Nephron progenitor cell (in vitro differentiated cells): ENCODE measurements at regions not wholly inside any gene's neighbourhood (a gene's known extent, or its start where the extent isn't known, plus 50 kb on each side); places are given as distances from the start of the nearest gene placed in this dataset.

ENCODE experiments used
- DNase-seq: peaks from one replicate; pipeline ENCODE4 v3.0.0; 2021
- H3K27ac Mint-ChIP-seq: 2 replicates; pipeline ENCODE4 v1.8.0; 2021; ENCODE audit warnings: mild to moderate bottlenecking, moderate library complexity, mixed read lengths
- H3K27me3 Mint-ChIP-seq: 2 replicates; pipeline ENCODE4 v1.8.0; 2021; ENCODE audit warnings: mild to moderate bottlenecking, low read depth, mixed read lengths; ENCODE audit not compliant: poor library complexity
- H3K36me3 Mint-ChIP-seq: 2 replicates; pipeline ENCODE4 v1.8.0; 2021; ENCODE audit warnings: low read depth, mixed read lengths
- H3K4me1 Mint-ChIP-seq: 2 replicates; pipeline ENCODE4 v1.8.0; 2021; ENCODE audit warnings: mixed read lengths
- H3K4me3 Mint-ChIP-seq: 2 replicates; pipeline ENCODE4 v1.8.0; 2021; ENCODE audit warnings: mild to moderate bottlenecking, moderate library complexity, mixed read lengths
- H3K9me3 Mint-ChIP-seq: 2 replicates; pipeline ENCODE4 v1.8.0; 2021; ENCODE audit warnings: mild to moderate bottlenecking, moderate library complexity, mixed read lengths
- TF ChIP-seq, protein P1 (sequence below): fragments of 200-600 bp; sonication (generic); IDR thresholded peaks from 2 replicates; pipeline ENCODE4 v1.5.0; 2021; ENCODE audit warnings: antibody characterized with exemption

DNA sequence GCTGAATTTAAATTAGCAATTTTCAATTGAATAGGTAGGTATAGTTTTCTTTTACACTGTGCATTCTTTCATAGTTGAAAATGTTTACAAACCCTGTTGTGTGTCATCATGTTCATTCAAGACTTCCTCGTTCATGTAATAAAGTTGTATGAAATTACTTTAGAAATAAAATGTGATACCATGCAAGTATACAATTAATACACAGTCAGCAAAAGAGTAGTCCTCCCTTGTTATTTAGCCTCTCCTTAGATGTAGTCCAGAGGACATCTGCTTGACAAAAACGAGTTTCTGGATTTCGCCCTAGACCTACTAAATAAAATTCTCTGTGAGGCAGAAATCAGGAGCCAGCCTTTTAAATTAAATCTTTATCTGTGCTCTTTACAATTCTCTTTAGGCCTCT, 231.6 kb downstream of the CXXC4 start:
- Mint-ChIP-seq H3K4me3 (no peak overlapping the region), H3K9me3 (no peaks in the 10 kb centered on the region), H3K27ac (no peak overlapping the region), H3K36me3 (no peaks in the 10 kb centered on the region), H3K4me1 (no peaks in the 10 kb centered on the region), H3K27me3 (no peaks in the 10 kb centered on the region)
- TF ChIP-seq, protein P1, sequence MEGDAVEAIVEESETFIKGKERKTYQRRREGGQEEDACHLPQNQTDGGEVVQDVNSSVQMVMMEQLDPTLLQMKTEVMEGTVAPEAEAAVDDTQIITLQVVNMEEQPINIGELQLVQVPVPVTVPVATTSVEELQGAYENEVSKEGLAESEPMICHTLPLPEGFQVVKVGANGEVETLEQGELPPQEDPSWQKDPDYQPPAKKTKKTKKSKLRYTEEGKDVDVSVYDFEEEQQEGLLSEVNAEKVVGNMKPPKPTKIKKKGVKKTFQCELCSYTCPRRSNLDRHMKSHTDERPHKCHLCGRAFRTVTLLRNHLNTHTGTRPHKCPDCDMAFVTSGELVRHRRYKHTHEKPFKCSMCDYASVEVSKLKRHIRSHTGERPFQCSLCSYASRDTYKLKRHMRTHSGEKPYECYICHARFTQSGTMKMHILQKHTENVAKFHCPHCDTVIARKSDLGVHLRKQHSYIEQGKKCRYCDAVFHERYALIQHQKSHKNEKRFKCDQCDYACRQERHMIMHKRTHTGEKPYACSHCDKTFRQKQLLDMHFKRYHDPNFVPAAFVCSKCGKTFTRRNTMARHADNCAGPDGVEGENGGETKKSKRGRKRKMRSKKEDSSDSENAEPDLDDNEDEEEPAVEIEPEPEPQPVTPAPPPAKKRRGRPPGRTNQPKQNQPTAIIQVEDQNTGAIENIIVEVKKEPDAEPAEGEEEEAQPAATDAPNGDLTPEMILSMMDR = no peak
- no peak for DNase-seq

DNA sequence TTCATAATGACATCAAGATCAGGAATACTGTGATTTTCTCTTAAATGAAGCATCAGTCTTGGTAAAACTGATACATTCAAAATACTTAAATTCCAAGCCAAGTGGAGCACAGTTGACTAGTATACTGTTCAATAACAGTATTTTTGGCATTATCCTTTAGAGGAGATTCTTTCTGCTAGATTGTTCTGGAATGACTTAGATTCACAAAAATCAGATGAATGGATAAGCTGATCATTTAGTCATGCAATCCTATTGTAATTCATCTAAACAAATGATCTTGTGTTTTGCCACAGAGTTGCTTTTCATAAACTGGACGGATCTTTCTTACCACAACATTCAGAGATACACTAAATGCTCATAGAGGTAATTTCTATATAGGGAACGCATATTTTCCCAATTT, 232.0 kb downstream of the CXXC4 start:
- Mint-ChIP-seq H3K4me1 (no peaks in the 10 kb centered on the region), H3K27me3 (peaks cover 2% of the 10 kb centered on the region), H3K36me3 (no peaks in the 10 kb centered on the region), H3K9me3 (no peaks in the 10 kb centered on the region), H3K27ac (no peak overlapping the region), H3K4me3 (no peak overlapping the region)
- DNase-seq = no peak
- TF ChIP-seq, protein P1 = no peak

DNA sequence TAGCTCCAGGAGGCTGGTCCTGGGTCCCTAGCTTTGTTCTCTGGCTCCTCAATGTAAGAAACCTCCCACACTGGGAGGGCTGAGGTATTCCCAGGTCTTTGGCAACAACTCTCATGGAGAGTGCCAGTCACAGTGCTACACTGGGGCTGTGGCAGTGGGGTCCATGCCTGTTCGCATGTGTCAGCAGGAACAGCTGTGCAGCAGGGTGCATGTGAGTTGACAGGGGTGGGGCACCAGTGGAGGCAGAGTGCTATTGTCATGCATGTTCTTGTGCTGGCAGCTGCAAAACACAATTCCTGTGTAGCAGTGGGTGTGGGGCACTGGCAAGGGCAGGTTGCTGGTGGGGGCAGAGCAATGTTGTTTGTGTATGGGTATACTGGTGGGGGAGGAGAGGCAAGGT, 246.0 kb downstream of the CXXC4 start:
- DNase-seq = no peak
- Mint-ChIP-seq H3K9me3 (peaks cover 38% of the 10 kb centered on the region), H3K27ac (peak overlapping the region; percentile 8), H3K27me3 (peaks cover 7% of the 10 kb centered on the region), H3K4me1 (no peaks in the 10 kb centered on the region), H3K36me3 (no peaks in the 10 kb centered on the region), H3K4me3 (no peak overlapping the region)
- TF ChIP-seq, protein P1 = no peak

DNA sequence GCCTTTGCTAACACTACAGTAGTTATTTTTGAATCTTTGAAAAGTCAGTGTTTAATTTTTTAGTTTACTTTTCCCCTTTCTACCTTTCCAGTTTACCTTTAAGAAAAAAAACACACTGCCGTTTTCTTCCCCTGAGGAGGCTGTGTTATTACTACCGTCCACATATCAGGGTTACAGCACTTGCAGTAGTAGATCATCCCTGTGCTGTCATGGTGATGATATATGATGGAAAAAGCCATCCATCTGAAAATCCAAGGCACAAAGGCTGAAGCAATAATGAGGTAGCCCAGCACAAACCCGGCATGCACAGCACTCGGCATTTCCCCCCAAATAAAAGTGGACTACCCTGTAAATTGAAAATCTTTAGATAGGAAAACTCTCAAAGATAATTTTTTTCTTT, 258.7 kb downstream of the CXXC4 start:
- H3K4me1 Mint-ChIP-seq = peaks cover 24% of the 10 kb centered on the region
- no peak overlapping the region for H3K27ac Mint-ChIP-seq
- no peaks in the 10 kb centered on the region for H3K9me3 Mint-ChIP-seq
- peak; percentile 6 for DNase-seq
- no peak overlapping the region for H3K4me3 Mint-ChIP-seq
- TF ChIP-seq, protein P1 = no peak
- H3K27me3 Mint-ChIP-seq = peaks cover 5% of the 10 kb centered on the region
- H3K36me3 Mint-ChIP-seq = no peaks in the 10 kb centered on the region

DNA sequence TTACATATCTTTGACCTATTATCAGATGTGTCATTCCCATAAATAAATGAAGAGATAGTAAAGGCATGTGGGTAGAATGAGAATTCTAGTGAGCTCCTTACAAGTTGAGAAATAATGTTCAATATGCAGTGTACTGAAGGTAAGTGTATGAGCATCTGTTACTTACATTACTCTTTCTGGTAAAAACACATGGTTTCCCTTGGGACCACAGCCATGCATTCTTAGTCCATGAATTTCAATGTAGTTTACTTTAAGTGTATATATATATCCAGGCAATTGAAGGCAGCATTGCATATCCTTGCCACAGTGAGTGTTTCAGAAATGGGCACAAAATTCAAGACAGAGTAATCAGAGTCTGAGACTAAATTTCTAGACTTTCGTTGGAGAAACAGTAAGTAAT, 277.2 kb downstream of the CXXC4 start:
- Mint-ChIP-seq H3K4me1 (no peaks in the 10 kb centered on the region), H3K36me3 (no peaks in the 10 kb centered on the region), H3K27me3 (peaks cover 12% of the 10 kb centered on the region), H3K9me3 (no peaks in the 10 kb centered on the region), H3K4me3 (no peak overlapping the region), H3K27ac (no peak overlapping the region)
- TF ChIP-seq, protein P1 = no peak
- DNase-seq = no peak

DNA sequence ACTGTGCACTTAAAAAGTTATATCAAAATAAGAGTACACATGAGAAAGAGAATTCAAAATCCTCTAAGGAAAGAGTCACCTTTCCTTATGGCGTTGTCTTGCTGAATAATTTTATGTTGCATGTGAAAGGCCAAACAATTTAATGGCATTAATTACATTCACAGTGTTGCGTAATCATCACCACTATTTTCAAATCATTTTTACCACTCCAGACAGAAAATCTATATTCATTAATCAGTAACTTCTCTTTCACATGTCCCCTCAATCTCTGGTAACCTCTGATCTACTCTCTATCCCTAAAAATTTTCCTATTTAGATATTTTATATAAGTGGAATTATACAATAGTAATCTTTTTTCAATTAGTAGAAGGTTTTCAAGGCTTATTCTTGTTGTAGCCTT, 283.0 kb downstream of the CXXC4 start:
- H3K36me3 Mint-ChIP-seq = no peaks in the 10 kb centered on the region
- H3K4me3 Mint-ChIP-seq = no peak overlapping the region
- H3K4me1 Mint-ChIP-seq = peaks cover 6% of the 10 kb centered on the region
- no peak for DNase-seq
- H3K27me3 Mint-ChIP-seq = peaks cover 9% of the 10 kb centered on the region
- no peak overlapping the region for H3K27ac Mint-ChIP-seq
- TF ChIP-seq, protein P1 = no peak
- no peaks in the 10 kb centered on the region for H3K9me3 Mint-ChIP-seq
